Trophoblast cell (in vitro differentiated cells and primary cell): ENCODE measurements at regions not wholly inside any gene's neighbourhood (a gene's known extent, or its start where the extent isn't known, plus 50 kb on each side); places are given as distances from the start of the nearest gene placed in this dataset.

Experiments
- DNase-seq, 2 donors: peaks; one replicate each; pipeline ENCODE4 v3.0.0-alpha.2; 2016
- H2AFZ ChIP-seq: 2 replicates; pipeline ENCODE4 v1.6.1; 2013; ENCODE audit warnings: low read length, moderate library complexity, mild to moderate bottlenecking; ENCODE audit not compliant: insufficient read depth, poor library complexity
- H2AK5ac ChIP-seq: 2 replicates; pipeline ENCODE4 v1.6.1; 2013; ENCODE audit warnings: mild to moderate bottlenecking, low read length
- H2BK120ac ChIP-seq: 2 replicates; pipeline ENCODE4 v1.6.1; 2013; ENCODE audit warnings: low read length, mild to moderate bottlenecking, moderate library complexity; ENCODE audit not compliant: insufficient read depth, poor library complexity
- H2BK12ac ChIP-seq: 2 replicates; pipeline ENCODE4 v1.6.1; 2013; ENCODE audit warnings: mild to moderate bottlenecking, low read length, moderate library complexity
- H2BK5ac ChIP-seq: 2 replicates; pipeline ENCODE4 v1.6.1; 2013; ENCODE audit warnings: low read length, low read depth, moderate library complexity, mild to moderate bottlenecking; ENCODE audit not compliant: poor library complexity
- H3K14ac ChIP-seq: 2 replicates; pipeline ENCODE4 v1.6.1; 2013; ENCODE audit warnings: mild to moderate bottlenecking, low read length
- H3K18ac ChIP-seq: 2 replicates; pipeline ENCODE4 v1.6.1; 2013; ENCODE audit warnings: mild to moderate bottlenecking, low read length
- H3K23ac ChIP-seq: 2 replicates; pipeline ENCODE4 v1.6.1; 2013; ENCODE audit warnings: low read length
- H3K27ac ChIP-seq: 2 replicates; pipeline ENCODE4 v1.5.1; 2013; ENCODE audit warnings: low read depth, mild to moderate bottlenecking, inconsistent platforms, low read length, moderate library complexity
- H3K27me3 ChIP-seq: 2 replicates; pipeline ENCODE4 v1.6.1; 2013; ENCODE audit warnings: inconsistent platforms, mild to moderate bottlenecking, low read length, moderate library complexity; ENCODE audit not compliant: insufficient read depth
- H3K36me3 ChIP-seq, 2 experiments: 1 replicate in 1 of 2; 2 replicates in 1 of 2; pipeline ENCODE4 v1.6.1; 2013; ENCODE audit warnings: low read length in 2 of 2, mild to moderate bottlenecking in 2 of 2, moderate library complexity in 1 of 2; ENCODE audit not compliant: insufficient read depth in 2 of 2, control insufficient read depth in 1 of 2
- H3K4ac ChIP-seq: 2 replicates; pipeline ENCODE4 v1.6.1; 2013; ENCODE audit warnings: low read depth, mild to moderate bottlenecking, low read length, moderate library complexity
- H3K4me1 ChIP-seq, 2 experiments: 1 replicate in 1 of 2; 2 replicates in 1 of 2; pipeline ENCODE4 v1.6.1; 2013; ENCODE audit warnings: low read length in 2 of 2, mild to moderate bottlenecking in 2 of 2, moderate library complexity in 1 of 2; ENCODE audit not compliant: insufficient read depth in 2 of 2, control insufficient read depth in 1 of 2
- H3K4me2 ChIP-seq: 2 replicates; pipeline ENCODE4 v1.6.1; 2013; ENCODE audit warnings: inconsistent platforms, mild to moderate bottlenecking, low read length, moderate library complexity
- H3K4me3 ChIP-seq: 2 replicates; pipeline ENCODE4 v1.5.1; 2013; ENCODE audit warnings: mild to moderate bottlenecking, low read depth, low read length, inconsistent platforms
- H3K79me1 ChIP-seq: one replicate; pipeline ENCODE4 v1.6.1; 2013; ENCODE audit warnings: low read length
- H3K79me2 ChIP-seq: 2 replicates; pipeline ENCODE4 v1.6.1; 2013; ENCODE audit warnings: low read length, mild to moderate bottlenecking; ENCODE audit not compliant: control insufficient read depth, insufficient read depth, poor library complexity
- H3K9ac ChIP-seq: 2 replicates; pipeline ENCODE4 v1.6.1; 2013; ENCODE audit warnings: mild to moderate bottlenecking, low read length
- H3K9me3 ChIP-seq: 2 replicates; pipeline ENCODE4 v1.6.1; 2013; ENCODE audit warnings: low read depth, mild to moderate bottlenecking, control low read depth, inconsistent platforms, low read length; ENCODE audit not compliant: insufficient read depth
- H4K12ac ChIP-seq: 2 replicates; pipeline ENCODE4 v1.6.1; 2013; ENCODE audit warnings: low read depth, mild to moderate bottlenecking, low read length, moderate library complexity
- H4K8ac ChIP-seq: 2 replicates; pipeline ENCODE4 v1.6.1; 2013; ENCODE audit warnings: low read depth, mild to moderate bottlenecking, low read length, moderate library complexity
- H4K91ac ChIP-seq: one replicate; pipeline ENCODE4 v1.6.1; 2013; ENCODE audit warnings: low read depth, mild to moderate bottlenecking, low read length, moderate library complexity
- WGBS: extraction: QIAGEN DNeasy Blood & Tissue Kit; methylation state at CpG from one replicate; pipeline ENCODE4 v1.1.7; 2013; ENCODE audit warnings: missing lambda C conversion rate; ENCODE audit not compliant: insufficient read length, insufficient coverage; ENCODE audit errors: extremely low coverage; 5-methylcytosine and 5-hydroxymethylcytosine counted together

DNA sequence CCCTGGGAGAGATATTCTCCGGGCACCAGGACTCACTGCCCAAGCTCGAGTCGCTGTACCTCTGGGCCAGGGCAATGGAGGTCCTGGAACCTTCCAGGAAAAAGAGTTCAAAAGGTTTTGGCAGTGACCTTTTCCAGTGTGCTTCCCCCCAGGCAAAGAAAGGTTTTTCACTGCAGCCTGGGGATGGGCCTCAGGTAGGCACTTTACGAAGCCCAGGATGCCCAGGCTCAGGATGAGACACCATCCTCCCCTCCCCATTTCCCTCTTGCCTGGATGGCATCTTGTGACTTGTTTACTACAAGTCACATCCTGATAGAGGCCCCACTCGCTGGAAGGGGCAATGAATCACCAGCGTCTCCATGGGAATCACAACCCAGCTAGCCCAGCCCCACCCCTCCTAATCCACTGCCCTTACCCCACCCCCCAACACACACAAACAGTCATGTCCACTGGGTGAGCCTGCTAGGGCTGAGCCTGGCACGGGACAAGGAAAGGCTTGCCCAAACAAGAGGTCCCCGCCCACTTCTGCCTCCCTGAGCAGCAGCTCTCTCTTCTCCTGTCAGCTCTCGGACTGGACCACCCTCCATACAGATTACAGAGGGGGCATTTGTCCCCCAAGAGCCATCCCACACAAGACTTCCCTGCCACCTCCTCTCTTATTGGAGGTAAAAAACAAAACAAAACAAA, 93.8 kb upstream of the SMNDC1 start:
- Histone ChIP-seq H2AFZ (no peak overlapping the region), H2BK120ac (peak overlapping the region; percentile 45), H3K18ac (peak overlapping the region; percentile 58), H4K12ac (no peak overlapping the region), H3K79me2 (peaks cover 2% of the 10 kb centered on the region), H3K14ac (peak overlapping the region; percentile 74), H3K27me3 (no peaks in the 10 kb centered on the region), H3K4me1 (peaks cover 15 to 17% of the 10 kb centered on the region in 2 experiments), H4K8ac (peak overlapping the region; percentile 47), H3K4me2 (no peak overlapping the region), H3K36me3 (no peaks in the 10 kb centered on the region), H4K91ac (peak overlapping the region; percentile 57), H3K27ac (no peak overlapping the region), H3K9me3 (no peaks in the 10 kb centered on the region), H2BK5ac (no peak overlapping the region), H3K9ac (no peak overlapping the region), H3K79me1 (peaks cover 17% of the 10 kb centered on the region), H3K23ac (no peak overlapping the region), H2AK5ac (peak overlapping the region; percentile 77), H3K4ac (no peak overlapping the region), H3K4me3 (no peak overlapping the region), H2BK12ac (peak overlapping the region; percentile 66)
- no CpG with 5 or more reads among the region's 9 CpGs for WGBS
- DNase-seq, result peak; percentile 32 to 52

DNA sequence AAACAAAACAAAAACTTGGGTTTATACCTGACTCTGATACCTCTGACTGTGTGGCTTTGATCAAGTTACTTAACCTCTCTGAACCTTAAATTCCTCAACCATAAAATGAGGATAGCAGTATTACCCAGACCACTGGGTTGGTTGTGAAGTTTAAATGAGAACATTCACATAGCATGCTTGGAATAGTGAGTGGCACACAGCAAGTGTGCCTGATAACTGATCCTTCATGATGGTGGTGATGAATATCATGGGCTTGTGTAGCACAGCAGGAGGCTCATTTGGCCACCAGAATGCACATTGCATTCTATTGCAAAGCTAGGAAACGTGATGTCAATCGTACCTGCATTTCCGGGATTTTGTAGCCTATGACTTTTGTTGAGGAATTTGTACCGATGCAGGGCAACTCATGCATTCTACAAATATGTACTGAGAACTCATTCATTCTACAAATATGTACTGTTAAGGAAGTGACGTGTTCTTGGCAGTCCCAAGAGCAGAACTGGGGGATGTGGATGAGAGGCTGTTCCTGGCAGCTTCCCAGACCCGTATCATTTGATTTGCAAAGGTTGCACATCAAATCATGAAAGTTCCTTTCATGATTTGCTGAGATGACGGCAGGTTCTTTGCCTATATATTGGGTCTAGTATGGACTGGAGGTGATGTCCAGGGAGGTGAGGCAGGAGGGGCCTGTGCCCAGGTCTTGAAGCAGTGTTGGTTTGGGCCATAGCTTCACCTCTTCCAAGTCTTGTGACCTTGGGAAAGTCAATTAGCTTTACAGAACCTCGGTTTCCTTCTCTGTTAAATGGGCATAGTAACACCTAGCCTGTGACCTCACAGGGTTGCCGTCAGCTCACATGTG, 94.6 kb upstream of the SMNDC1 start:
- H4K8ac ChIP-seq, result no peak overlapping the region
- H2BK5ac ChIP-seq, result no peak overlapping the region
- H3K27me3 ChIP-seq, result no peaks in the 10 kb centered on the region
- no CpG with 5 or more reads among the region's 9 CpGs for WGBS
- H3K36me3 ChIP-seq, result no peaks in the 10 kb centered on the region
- H3K23ac ChIP-seq, result no peak overlapping the region
- H2AK5ac ChIP-seq, result no peak overlapping the region
- H3K9me3 ChIP-seq, result no peaks in the 10 kb centered on the region
- no peak overlapping the region for H3K4me2 ChIP-seq
- peaks cover 17% of the 10 kb centered on the region in 2 experiments for H3K4me1 ChIP-seq
- no peak overlapping the region for H3K9ac ChIP-seq
- no peak overlapping the region for H4K12ac ChIP-seq
- H4K91ac ChIP-seq, result no peak overlapping the region
- H2BK120ac ChIP-seq, result no peak overlapping the region
- H2BK12ac ChIP-seq, result no peak overlapping the region
- DNase-seq, result peak; percentile 95 to 99
- H3K79me2 ChIP-seq, result peaks cover 2% of the 10 kb centered on the region
- H3K27ac ChIP-seq, result no peak overlapping the region
- H3K4ac ChIP-seq, result no peak overlapping the region
- H2AFZ ChIP-seq, result no peak overlapping the region
- no peak overlapping the region for H3K18ac ChIP-seq
- no peak overlapping the region for H3K14ac ChIP-seq
- H3K79me1 ChIP-seq, result peaks cover 20% of the 10 kb centered on the region
- no peak overlapping the region for H3K4me3 ChIP-seq

DNA sequence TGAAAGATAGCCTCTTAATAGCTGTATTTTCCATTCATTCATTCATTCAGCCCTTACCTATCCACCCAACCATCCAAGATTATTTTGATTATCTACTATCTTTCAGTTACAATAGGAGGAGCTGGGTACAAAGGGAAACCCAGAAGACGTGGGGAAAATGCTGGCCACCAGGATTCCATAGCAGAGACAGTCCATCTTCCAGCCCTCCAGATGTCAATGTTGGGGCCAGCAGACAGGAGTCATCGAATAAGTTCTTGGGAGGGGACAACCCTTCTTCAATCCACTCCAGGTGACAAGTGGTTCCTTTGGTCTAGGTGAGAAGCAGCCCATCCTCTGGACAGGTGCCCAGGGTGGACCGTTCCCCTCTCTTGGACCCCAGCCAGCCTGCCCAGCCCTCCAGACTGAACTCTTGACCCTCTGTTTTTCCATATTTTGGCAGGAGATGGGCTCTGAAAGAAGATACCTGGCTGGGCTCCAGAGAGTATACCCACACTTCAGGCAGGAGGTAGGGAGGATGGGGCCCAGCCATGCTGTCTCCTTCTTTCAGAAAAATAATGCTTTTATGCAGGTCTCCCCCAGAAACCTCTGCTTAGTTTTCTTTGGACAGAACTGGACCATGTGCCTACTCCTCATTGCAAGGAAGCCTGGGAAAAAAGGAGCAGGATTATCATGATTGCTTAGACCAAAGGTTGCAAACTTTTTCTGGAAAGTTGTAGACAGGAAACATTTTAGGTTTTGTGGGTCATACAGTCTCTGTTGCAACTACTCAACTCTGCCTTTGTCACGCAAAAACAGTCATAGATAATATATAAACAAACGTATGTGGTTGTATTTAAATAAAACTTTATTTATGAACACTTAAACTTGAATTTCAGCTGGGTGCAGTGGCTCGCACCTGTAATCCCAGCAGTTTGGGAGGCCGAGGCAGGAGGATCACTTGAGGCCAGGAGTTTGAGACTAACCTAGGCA, 95.5 kb upstream of the SMNDC1 start:
- H2AFZ ChIP-seq, result no peak overlapping the region
- WGBS, result no CpG with 5 or more reads among the region's 7 CpGs
- no peak overlapping the region for H3K27ac ChIP-seq
- peaks cover 2% of the 10 kb centered on the region for H3K79me2 ChIP-seq
- peak overlapping the region; percentile 22 for H3K14ac ChIP-seq
- H2BK12ac ChIP-seq, result peak overlapping the region; percentile 24
- no peak overlapping the region for H3K18ac ChIP-seq
- no peak overlapping the region for H4K12ac ChIP-seq
- peak overlapping the region; percentile 20 for H4K91ac ChIP-seq
- H3K36me3 ChIP-seq, result no peaks in the 10 kb centered on the region
- H3K9me3 ChIP-seq, result no peaks in the 10 kb centered on the region
- no peak overlapping the region for H3K4ac ChIP-seq
- H3K4me2 ChIP-seq, result no peak overlapping the region
- H2BK120ac ChIP-seq, result no peak overlapping the region
- H3K4me3 ChIP-seq, result no peak overlapping the region
- H3K9ac ChIP-seq, result no peak overlapping the region
- no peaks in the 10 kb centered on the region for H3K27me3 ChIP-seq
- H3K23ac ChIP-seq, result no peak overlapping the region
- peaks cover 25% of the 10 kb centered on the region for H3K79me1 ChIP-seq
- H4K8ac ChIP-seq, result no peak overlapping the region
- H3K4me1 ChIP-seq, result peaks cover 22 to 24% of the 10 kb centered on the region in 2 experiments
- H2AK5ac ChIP-seq, result peak overlapping the region; percentile 34
- DNase-seq, result no peak
- H2BK5ac ChIP-seq, result no peak overlapping the region
